ENCODE measurements at regions not wholly inside any gene's neighbourhood (a gene's known extent, or its start where the extent isn't known, plus 50 kb on each side); places are given as distances from the start of the nearest gene placed in this dataset.

- Histone ChIP-seq H3K27ac (no peak overlapping the region), H3K36me3 (no peaks in the 10 kb centered on the region), H3K27me3 (ENCODE audit: insufficient read depth, low read depth, severe bottlenecking) (no peaks in the 10 kb centered on the region), H3K4me3 (ENCODE audit: low read depth, low read length) (no peak overlapping the region), H3K9me3 (ENCODE audit: severe bottlenecking) (no peaks in the 10 kb centered on the region)
- TF ChIP-seq CTCF (IDR thresholded peaks at IDR 0.05; ENCODE audit: low read depth, low read length): no peak
- no peak for DNase-seq
Observed at GRCh38 chr9:115204904-115205453, 87.0 kb upstream of the TNC start.

GRCh38 chr9:115207003-115207836, 89.3 kb upstream of the TNC start:
- no peak for TF ChIP-seq CTCF (IDR thresholded peaks at IDR 0.05; ENCODE audit: low read depth, low read length)
- no peaks in the 10 kb centered on the region for H3K36me3 ChIP-seq
- no peaks in the 10 kb centered on the region for H3K27me3 ChIP-seq (ENCODE audit: insufficient read depth, low read depth, severe bottlenecking)
- H3K9me3 ChIP-seq (ENCODE audit: severe bottlenecking): no peaks in the 10 kb centered on the region
- H3K4me3 ChIP-seq (ENCODE audit: low read depth, low read length): no peak overlapping the region
- no peak overlapping the region for H3K27ac ChIP-seq
- no peak for DNase-seq

GRCh38 chr9:115208501-115208900, 90.5 kb upstream of the TNC start:
- Histone ChIP-seq H3K4me3 (ENCODE audit: low read depth, low read length) (no peak overlapping the region), H3K9me3 (ENCODE audit: severe bottlenecking) (no peaks in the 10 kb centered on the region), H3K36me3 (no peaks in the 10 kb centered on the region), H3K27ac (no peak overlapping the region), H3K27me3 (ENCODE audit: insufficient read depth, low read depth, severe bottlenecking) (no peaks in the 10 kb centered on the region)
- no peak for TF ChIP-seq CTCF (IDR thresholded peaks at IDR 0.05; ENCODE audit: low read depth, low read length)
- DNase-seq: no peak

- Histone ChIP-seq H3K36me3 (no peaks in the 10 kb centered on the region), H3K27ac (no peak overlapping the region), H3K4me3 (ENCODE audit: low read depth, low read length) (no peak overlapping the region), H3K27me3 (ENCODE audit: insufficient read depth, low read depth, severe bottlenecking) (no peaks in the 10 kb centered on the region), H3K9me3 (ENCODE audit: severe bottlenecking) (no peaks in the 10 kb centered on the region)
- no peak for TF ChIP-seq CTCF (IDR thresholded peaks at IDR 0.05; ENCODE audit: low read depth, low read length)
- DNase-seq: no peak
Observed at GRCh38 chr9:115209601-115210306, 91.8 kb upstream of the TNC start.

GRCh38 chr9:115210699-115211098, 92.7 kb upstream of the TNC start:
- no peak for DNase-seq
- H3K4me3 ChIP-seq (ENCODE audit: low read depth, low read length): no peak overlapping the region
- no peak for TF ChIP-seq CTCF (IDR thresholded peaks at IDR 0.05; ENCODE audit: low read depth, low read length)
- no peak overlapping the region for H3K27ac ChIP-seq
- no peaks in the 10 kb centered on the region for H3K9me3 ChIP-seq (ENCODE audit: severe bottlenecking)
- H3K27me3 ChIP-seq (ENCODE audit: insufficient read depth, low read depth, severe bottlenecking): no peaks in the 10 kb centered on the region
- no peaks in the 10 kb centered on the region for H3K36me3 ChIP-seq

All from WERI-Rb-1 (cell line).